Breast epithelium (tissue), 3 donors: ENCODE measurements at regions not wholly inside any gene's neighbourhood (a gene's known extent, or its start where the extent isn't known, plus 50 kb on each side); places are given as distances from the start of the nearest gene placed in this dataset.

Experiments used
- POLR2A ChIP-seq: fragments of 450-650 bp; IDR thresholded peaks from one replicate; pipeline ENCODE4 v1.6.1; 2016; ENCODE audit warnings: antibody characterized with exemption, mild to moderate bottlenecking, moderate library complexity
- TF ChIP-seq, protein P1 (sequence below), 3 donors: fragments of 450-650 bp; IDR thresholded peaks; one replicate each; pipeline ENCODE4 v1.5.1; 2016 to 2017; ENCODE audit warnings: antibody characterized with exemption in 3 of 3, mild to moderate bottlenecking in 3 of 3, moderate library complexity in 3 of 3

DNA sequence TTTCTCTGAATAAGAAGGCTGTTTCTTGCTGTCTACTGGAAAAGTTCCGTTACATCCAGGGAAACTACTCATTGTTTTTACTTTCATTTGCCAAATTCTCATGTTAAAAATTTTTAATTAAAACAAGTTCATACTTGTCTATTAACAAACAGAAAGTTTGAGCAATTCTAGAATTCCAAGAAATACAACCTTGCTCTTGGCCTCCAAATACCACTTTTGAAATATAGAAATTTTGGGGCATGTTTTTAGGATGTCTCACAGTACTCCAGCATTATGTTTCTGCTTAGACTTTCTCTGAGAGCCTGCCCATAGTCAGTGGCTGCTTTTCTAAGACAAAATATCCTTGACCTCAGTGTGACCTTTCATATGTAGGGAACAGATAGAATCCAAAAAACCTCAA lies 228.7 kb upstream of the RND3 start:
- no peak for TF ChIP-seq POLR2A
- TF ChIP-seq, protein P1, sequence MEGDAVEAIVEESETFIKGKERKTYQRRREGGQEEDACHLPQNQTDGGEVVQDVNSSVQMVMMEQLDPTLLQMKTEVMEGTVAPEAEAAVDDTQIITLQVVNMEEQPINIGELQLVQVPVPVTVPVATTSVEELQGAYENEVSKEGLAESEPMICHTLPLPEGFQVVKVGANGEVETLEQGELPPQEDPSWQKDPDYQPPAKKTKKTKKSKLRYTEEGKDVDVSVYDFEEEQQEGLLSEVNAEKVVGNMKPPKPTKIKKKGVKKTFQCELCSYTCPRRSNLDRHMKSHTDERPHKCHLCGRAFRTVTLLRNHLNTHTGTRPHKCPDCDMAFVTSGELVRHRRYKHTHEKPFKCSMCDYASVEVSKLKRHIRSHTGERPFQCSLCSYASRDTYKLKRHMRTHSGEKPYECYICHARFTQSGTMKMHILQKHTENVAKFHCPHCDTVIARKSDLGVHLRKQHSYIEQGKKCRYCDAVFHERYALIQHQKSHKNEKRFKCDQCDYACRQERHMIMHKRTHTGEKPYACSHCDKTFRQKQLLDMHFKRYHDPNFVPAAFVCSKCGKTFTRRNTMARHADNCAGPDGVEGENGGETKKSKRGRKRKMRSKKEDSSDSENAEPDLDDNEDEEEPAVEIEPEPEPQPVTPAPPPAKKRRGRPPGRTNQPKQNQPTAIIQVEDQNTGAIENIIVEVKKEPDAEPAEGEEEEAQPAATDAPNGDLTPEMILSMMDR (IDR thresholded peaks at IDR 0.05), result no peak
